HCT116 (cell line): ENCODE measurements at regions not wholly inside any gene's neighbourhood (a gene's known extent, or its start where the extent isn't known, plus 50 kb on each side); places are given as distances from the start of the nearest gene placed in this dataset.

ENCODE experiments used
- ATAC-seq: fragments of 200-7000 bp; cut with Tn5 transposase; 2 replicates; pipeline ENCODE4 v1.9.1; 2020; ENCODE audit warnings: mild to moderate bottlenecking, moderate library complexity
- BruUV-seq: library from RNA; stranded (reverse); fragments of 400-500 nt; replicated peaks from 2 replicates; lab custom pipeline; 2021; lab: Mats Ljungman, UMichigan
- CTCF ChIA-PET: fragments of 300-600 bp; sonication (Branson Sonifier 250); formaldehyde crosslinking; loops from one replicate; lab custom pipeline; 2021; ENCODE audit warnings: antibody characterized with exemption; lab: Charles Lee
- POLR2A ChIA-PET: fragments of 300-600, 350-600 bp; sonication (Branson Sonifier 250); formaldehyde crosslinking; loops from one replicate; lab custom pipeline; 2021; ENCODE audit warnings: antibody characterized with exemption; lab: Charles Lee
- RAD21 ChIA-PET, 2 experiments: fragments of 300-600 bp; sonication (Branson Sonifier 250); formaldehyde crosslinking; loops; one replicate each; lab custom pipeline; 2023; ENCODE audit warnings: low total read pairs in 2 of 2; ENCODE audit not compliant: uncharacterized antibody in 2 of 2, unreplicated experiment in 2 of 2, low non-redundant PET in 1 of 2; lab: Charles Lee
- DNase-seq: peaks from one replicate; pipeline ENCODE4 v3.0.0-alpha.2; 2010; ENCODE audit warnings: low read depth, low spot score
- H2AFZ ChIP-seq: fragments of 200-600 bp; shearing (Covaris generic), sonication (generic); 2 replicates; pipeline ENCODE4 v1.6.1; 2017; ENCODE audit warnings: low read depth, mixed run types, mixed read lengths, antibody characterized with exemption, low read length; ENCODE audit not compliant: poor library complexity, severe bottlenecking
- H3K27ac ChIP-seq: 2 replicates; pipeline ENCODE4 v1.5.1; 2012; ENCODE audit warnings: low read depth, low read length
- H3K27me3 ChIP-seq: fragments of 200-600 bp; sonication (generic); 2 replicates; pipeline ENCODE4 v1.6.1; 2016; ENCODE audit warnings: mixed run types, low read length, mixed read lengths; ENCODE audit not compliant: insufficient read depth
- H3K36me3 ChIP-seq, 2 experiments: fragments of 200-500 bp in 1 of 2; fragments of 200-600 bp in 1 of 2; sonication (Bioruptor generic) in 1 of 2; sonication (generic) in 1 of 2; 2 replicates each; pipeline versions ENCODE4 v1.5.1 to v1.6.1; 2014 to 2016; ENCODE audit warnings: low read length in 2 of 2, inconsistent platforms in 1 of 2, mixed read lengths in 1 of 2, mixed run types in 1 of 2; ENCODE audit not compliant: insufficient read depth in 2 of 2, control insufficient read depth in 1 of 2
- H3K4me1 ChIP-seq, 2 experiments: fragments of 200-600 bp in 1 of 2; sonication (generic) in 1 of 2; 2 replicates each; pipeline versions ENCODE4 v1.5.1 to v1.6.1; 2012 to 2017; ENCODE audit warnings: low read length in 2 of 2, inconsistent platforms in 1 of 2, mild to moderate bottlenecking in 1 of 2, mixed read lengths in 1 of 2, mixed run types in 1 of 2, moderate library complexity in 1 of 2; ENCODE audit not compliant: insufficient read depth in 2 of 2, control insufficient read depth in 1 of 2
- H3K4me2 ChIP-seq: fragments of 200-600 bp; sonication (generic); 2 replicates; pipeline ENCODE4 v1.6.1; 2017; ENCODE audit warnings: mixed run types, low read length, mixed read lengths
- H3K4me3 ChIP-seq, 2 experiments: fragments of 200-600 bp in 1 of 2; sonication (generic) in 1 of 2; replicated peaks in 1 of 2; 2 replicates each; pipeline ENCODE4 v1.5.1; 2011 to 2016; ENCODE audit warnings: low read length in 2 of 2, control low read depth in 1 of 2, low read depth in 1 of 2, mild to moderate bottlenecking in 1 of 2, mixed read lengths in 1 of 2, mixed run types in 1 of 2
- H3K79me2 ChIP-seq: fragments of 200-600 bp; sonication (generic); 2 replicates; pipeline ENCODE4 v1.6.1; 2017; ENCODE audit warnings: mild to moderate bottlenecking, mixed run types, low read length, moderate library complexity, mixed read lengths; ENCODE audit not compliant: insufficient read depth
- H3K9ac ChIP-seq: fragments of 200-600 bp; sonication (generic); 2 replicates; pipeline ENCODE4 v1.6.1; 2016; ENCODE audit warnings: low read length, mixed read lengths
- H3K9me2 ChIP-seq: fragments of 200-600 bp; sonication (generic), shearing (Covaris generic); 2 replicates; pipeline ENCODE4 v1.6.1; 2017; ENCODE audit warnings: mixed run types, mild to moderate bottlenecking, moderate library complexity; ENCODE audit not compliant: insufficient read depth
- H3K9me3 ChIP-seq, 2 experiments: fragments of 200-500 bp in 1 of 2; fragments of 200-600 bp in 1 of 2; sonication (Bioruptor generic) in 1 of 2; sonication (generic) in 1 of 2; 2 replicates each; pipeline ENCODE4 v1.6.1; 2014 to 2017; ENCODE audit warnings: low read length in 2 of 2, mixed read lengths in 2 of 2, inconsistent platforms in 1 of 2, low read depth in 1 of 2, mild to moderate bottlenecking in 1 of 2, mixed run types in 1 of 2, moderate library complexity in 1 of 2; ENCODE audit not compliant: control insufficient read depth in 1 of 2, insufficient read depth in 1 of 2
- H4K20me1 ChIP-seq: fragments of 200-600 bp; sonication (generic), shearing (Covaris generic); 2 replicates; pipeline ENCODE4 v1.6.1; 2017; ENCODE audit warnings: mixed run types, mild to moderate bottlenecking, moderate library complexity; ENCODE audit not compliant: insufficient read depth
- CBX3 ChIP-seq: IDR thresholded peaks from 2 replicates; pipeline ENCODE4 v1.6.1; 2012; ENCODE audit warnings: low read depth
- EGR1 ChIP-seq: IDR thresholded peaks from 2 replicates; pipeline ENCODE4 v1.6.1; 2012; ENCODE audit warnings: low read depth
- ELF1 ChIP-seq: IDR thresholded peaks from 2 replicates; pipeline ENCODE4 v1.6.1; 2012; ENCODE audit warnings: low read depth, borderline replicate concordance
- EZH2 ChIP-seq: fragments of 200-600 bp; sonication (generic); IDR thresholded peaks from 2 replicates; pipeline ENCODE4 v1.6.1; 2017; ENCODE audit warnings: antibody characterized with exemption, mixed run types
- EZH2phosphoT487 ChIP-seq: fragments of 200-600 bp; IDR thresholded peaks from 2 replicates; pipeline ENCODE4 v1.6.1; 2018; ENCODE audit warnings: antibody characterized with exemption, borderline replicate concordance
- FOSL1 ChIP-seq: IDR thresholded peaks from 2 replicates; pipeline ENCODE4 v1.6.1; 2012; ENCODE audit warnings: low read depth
- JUND ChIP-seq: IDR thresholded peaks from 2 replicates; pipeline ENCODE4 v1.6.1; 2012
- SIN3A ChIP-seq: IDR thresholded peaks from 2 replicates; pipeline ENCODE4 v1.6.1; 2012; ENCODE audit warnings: low read depth
- SP1 ChIP-seq: IDR thresholded peaks from 2 replicates; pipeline ENCODE4 v1.6.1; 2012; ENCODE audit warnings: low read depth
- YY1 ChIP-seq: IDR thresholded peaks from 2 replicates; pipeline ENCODE4 v1.6.1; 2011; ENCODE audit warnings: low read length, low read depth, moderate library complexity, mild to moderate bottlenecking; ENCODE audit not compliant: insufficient replicate concordance; ENCODE audit errors: extremely low read depth
- ZFX ChIP-seq: fragments of 450-650 bp; IDR thresholded peaks from 2 replicates; pipeline ENCODE4 v1.6.1; 2017
- ZNF274 ChIP-seq: fragments of 200-500 bp; sonication (Bioruptor generic); IDR thresholded peaks from 2 replicates; pipeline ENCODE4 v1.6.1; 2014; ENCODE audit warnings: mild to moderate bottlenecking, low read depth, low read length, inconsistent platforms
- intact Hi-C: fragments of 100-400 bp; cut with micrococcal nuclease; formaldehyde crosslinking; loops from 2 replicates; pipeline ENCODE4 v1.10.0; 2022
- TF ChIP-seq, protein P1 (sequence below), 3 experiments: fragments of 200-600 bp in 1 of 3; sonication (generic) in 1 of 3; IDR thresholded peaks in 2 of 3; conservative IDR thresholded peaks in 1 of 3; 2 replicates each; pipeline ENCODE4 v1.5.1; 2012 to 2017; ENCODE audit warnings: low read depth in 2 of 3, low read length in 2 of 3, antibody characterized with exemption in 1 of 3, borderline replicate concordance in 1 of 3, control low read depth in 1 of 3, mild to moderate bottlenecking in 1 of 3, mixed read lengths in 1 of 3, mixed run types in 1 of 3, moderate library complexity in 1 of 3; ENCODE audit not compliant: insufficient read depth in 1 of 3
- TF ChIP-seq, protein P2 (sequence below): IDR thresholded peaks from 2 replicates; pipeline ENCODE4 v1.6.1; 2011; ENCODE audit warnings: mild to moderate bottlenecking, low read length, moderate library complexity; ENCODE audit not compliant: insufficient replicate concordance; ENCODE audit errors: extremely low read depth
- TF ChIP-seq, protein P3 (sequence below): IDR thresholded peaks from 2 replicates; pipeline ENCODE4 v1.6.1; 2012
- TF ChIP-seq, protein P4 (sequence below): IDR thresholded peaks from 2 replicates; pipeline ENCODE4 v1.6.1; 2012; ENCODE audit warnings: low read depth

DNA sequence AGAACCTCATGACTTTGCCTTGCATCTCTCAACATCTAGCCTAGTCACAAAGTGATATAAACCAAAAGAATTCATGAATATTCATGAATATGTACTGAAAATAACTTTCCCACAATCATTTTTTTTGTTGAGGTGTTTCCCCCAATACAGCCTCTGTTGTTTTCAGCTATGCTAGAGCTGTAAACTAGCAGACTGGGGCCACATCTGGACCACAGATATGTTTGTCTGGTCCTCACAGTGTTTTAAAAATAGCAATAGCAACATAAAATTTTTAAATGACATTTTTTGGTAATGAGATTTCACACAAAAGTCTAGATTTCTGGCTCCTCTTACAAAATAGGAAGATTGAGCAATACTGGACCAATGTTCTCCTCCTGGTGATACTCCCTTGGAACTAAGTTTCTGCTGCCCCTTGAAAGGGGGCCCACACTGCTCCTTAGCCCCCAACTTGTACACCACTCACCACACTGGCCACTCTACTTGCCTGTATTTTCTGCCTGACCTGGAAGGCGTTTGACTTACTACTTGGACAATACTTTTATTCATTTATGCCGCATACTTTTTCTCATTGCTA, 81.2 kb downstream of the BMP4 start:
- ATAC-seq: no peak
- CTCF ChIA-PET: no interaction called here
- BruUV-seq: no TSS peak
- intact Hi-C loops: no loop called here
- H3K4me3 ChIP-seq: no peak overlapping the region
- no peaks in the 10 kb centered on the region for H3K36me3 ChIP-seq
- H3K27me3 ChIP-seq: no peaks in the 10 kb centered on the region
- TF ChIP-seq, protein P1, sequence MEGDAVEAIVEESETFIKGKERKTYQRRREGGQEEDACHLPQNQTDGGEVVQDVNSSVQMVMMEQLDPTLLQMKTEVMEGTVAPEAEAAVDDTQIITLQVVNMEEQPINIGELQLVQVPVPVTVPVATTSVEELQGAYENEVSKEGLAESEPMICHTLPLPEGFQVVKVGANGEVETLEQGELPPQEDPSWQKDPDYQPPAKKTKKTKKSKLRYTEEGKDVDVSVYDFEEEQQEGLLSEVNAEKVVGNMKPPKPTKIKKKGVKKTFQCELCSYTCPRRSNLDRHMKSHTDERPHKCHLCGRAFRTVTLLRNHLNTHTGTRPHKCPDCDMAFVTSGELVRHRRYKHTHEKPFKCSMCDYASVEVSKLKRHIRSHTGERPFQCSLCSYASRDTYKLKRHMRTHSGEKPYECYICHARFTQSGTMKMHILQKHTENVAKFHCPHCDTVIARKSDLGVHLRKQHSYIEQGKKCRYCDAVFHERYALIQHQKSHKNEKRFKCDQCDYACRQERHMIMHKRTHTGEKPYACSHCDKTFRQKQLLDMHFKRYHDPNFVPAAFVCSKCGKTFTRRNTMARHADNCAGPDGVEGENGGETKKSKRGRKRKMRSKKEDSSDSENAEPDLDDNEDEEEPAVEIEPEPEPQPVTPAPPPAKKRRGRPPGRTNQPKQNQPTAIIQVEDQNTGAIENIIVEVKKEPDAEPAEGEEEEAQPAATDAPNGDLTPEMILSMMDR (IDR thresholded peaks at IDR 0.05 in 2 of 3, conservative IDR thresholded peaks at IDR 0.05 in 1 of 3; ENCODE audit: borderline replicate concordance in 1 of 3, insufficient read depth in 1 of 3, low read depth in 2 of 3, low read length in 2 of 3): no peak
- TF ChIP-seq EZH2phosphoT487 (no peak), YY1 (no peak), ELF1 (no peak), FOSL1 (no peak), EGR1 (no peak), SP1 (no peak), SIN3A (no peak), EZH2 (no peak), JUND (no peak), ZNF274 (no peak), CBX3 (no peak), ZFX (no peak)
- TF ChIP-seq, protein P2, sequence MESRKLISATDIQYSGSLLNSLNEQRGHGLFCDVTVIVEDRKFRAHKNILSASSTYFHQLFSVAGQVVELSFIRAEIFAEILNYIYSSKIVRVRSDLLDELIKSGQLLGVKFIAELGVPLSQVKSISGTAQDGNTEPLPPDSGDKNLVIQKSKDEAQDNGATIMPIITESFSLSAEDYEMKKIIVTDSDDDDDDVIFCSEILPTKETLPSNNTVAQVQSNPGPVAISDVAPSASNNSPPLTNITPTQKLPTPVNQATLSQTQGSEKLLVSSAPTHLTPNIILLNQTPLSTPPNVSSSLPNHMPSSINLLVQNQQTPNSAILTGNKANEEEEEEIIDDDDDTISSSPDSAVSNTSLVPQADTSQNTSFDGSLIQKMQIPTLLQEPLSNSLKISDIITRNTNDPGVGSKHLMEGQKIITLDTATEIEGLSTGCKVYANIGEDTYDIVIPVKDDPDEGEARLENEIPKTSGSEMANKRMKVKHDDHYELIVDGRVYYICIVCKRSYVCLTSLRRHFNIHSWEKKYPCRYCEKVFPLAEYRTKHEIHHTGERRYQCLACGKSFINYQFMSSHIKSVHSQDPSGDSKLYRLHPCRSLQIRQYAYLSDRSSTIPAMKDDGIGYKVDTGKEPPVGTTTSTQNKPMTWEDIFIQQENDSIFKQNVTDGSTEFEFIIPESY: no peak
- TF ChIP-seq, protein P3, sequence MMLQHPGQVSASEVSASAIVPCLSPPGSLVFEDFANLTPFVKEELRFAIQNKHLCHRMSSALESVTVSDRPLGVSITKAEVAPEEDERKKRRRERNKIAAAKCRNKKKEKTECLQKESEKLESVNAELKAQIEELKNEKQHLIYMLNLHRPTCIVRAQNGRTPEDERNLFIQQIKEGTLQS: no peak
- TF ChIP-seq, protein P4, sequence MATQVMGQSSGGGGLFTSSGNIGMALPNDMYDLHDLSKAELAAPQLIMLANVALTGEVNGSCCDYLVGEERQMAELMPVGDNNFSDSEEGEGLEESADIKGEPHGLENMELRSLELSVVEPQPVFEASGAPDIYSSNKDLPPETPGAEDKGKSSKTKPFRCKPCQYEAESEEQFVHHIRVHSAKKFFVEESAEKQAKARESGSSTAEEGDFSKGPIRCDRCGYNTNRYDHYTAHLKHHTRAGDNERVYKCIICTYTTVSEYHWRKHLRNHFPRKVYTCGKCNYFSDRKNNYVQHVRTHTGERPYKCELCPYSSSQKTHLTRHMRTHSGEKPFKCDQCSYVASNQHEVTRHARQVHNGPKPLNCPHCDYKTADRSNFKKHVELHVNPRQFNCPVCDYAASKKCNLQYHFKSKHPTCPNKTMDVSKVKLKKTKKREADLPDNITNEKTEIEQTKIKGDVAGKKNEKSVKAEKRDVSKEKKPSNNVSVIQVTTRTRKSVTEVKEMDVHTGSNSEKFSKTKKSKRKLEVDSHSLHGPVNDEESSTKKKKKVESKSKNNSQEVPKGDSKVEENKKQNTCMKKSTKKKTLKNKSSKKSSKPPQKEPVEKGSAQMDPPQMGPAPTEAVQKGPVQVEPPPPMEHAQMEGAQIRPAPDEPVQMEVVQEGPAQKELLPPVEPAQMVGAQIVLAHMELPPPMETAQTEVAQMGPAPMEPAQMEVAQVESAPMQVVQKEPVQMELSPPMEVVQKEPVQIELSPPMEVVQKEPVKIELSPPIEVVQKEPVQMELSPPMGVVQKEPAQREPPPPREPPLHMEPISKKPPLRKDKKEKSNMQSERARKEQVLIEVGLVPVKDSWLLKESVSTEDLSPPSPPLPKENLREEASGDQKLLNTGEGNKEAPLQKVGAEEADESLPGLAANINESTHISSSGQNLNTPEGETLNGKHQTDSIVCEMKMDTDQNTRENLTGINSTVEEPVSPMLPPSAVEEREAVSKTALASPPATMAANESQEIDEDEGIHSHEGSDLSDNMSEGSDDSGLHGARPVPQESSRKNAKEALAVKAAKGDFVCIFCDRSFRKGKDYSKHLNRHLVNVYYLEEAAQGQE: no peak
- POLR2A ChIA-PET: no interaction called here
- no peaks in the 10 kb centered on the region for H3K9me3 ChIP-seq
- no peaks in the 10 kb centered on the region for H3K79me2 ChIP-seq
- H3K9me2 ChIP-seq: no peaks in the 10 kb centered on the region
- no peak overlapping the region for H3K9ac ChIP-seq
- no peak overlapping the region for H3K27ac ChIP-seq
- H4K20me1 ChIP-seq: no peaks in the 10 kb centered on the region
- H2AFZ ChIP-seq: no peak overlapping the region
- DNase-seq: no peak
- peaks cover 4 to 9% of the 10 kb centered on the region in 2 experiments; a peak in 2 of 4 replicates for H3K4me1 ChIP-seq
- RAD21 ChIA-PET: no interaction called here
- H3K4me2 ChIP-seq: no peak overlapping the region
